ENCODE measurements at regions not wholly inside any gene's neighbourhood (a gene's known extent, or its start where the extent isn't known, plus 50 kb on each side); places are given as distances from the start of the nearest gene placed in this dataset.

DNA sequence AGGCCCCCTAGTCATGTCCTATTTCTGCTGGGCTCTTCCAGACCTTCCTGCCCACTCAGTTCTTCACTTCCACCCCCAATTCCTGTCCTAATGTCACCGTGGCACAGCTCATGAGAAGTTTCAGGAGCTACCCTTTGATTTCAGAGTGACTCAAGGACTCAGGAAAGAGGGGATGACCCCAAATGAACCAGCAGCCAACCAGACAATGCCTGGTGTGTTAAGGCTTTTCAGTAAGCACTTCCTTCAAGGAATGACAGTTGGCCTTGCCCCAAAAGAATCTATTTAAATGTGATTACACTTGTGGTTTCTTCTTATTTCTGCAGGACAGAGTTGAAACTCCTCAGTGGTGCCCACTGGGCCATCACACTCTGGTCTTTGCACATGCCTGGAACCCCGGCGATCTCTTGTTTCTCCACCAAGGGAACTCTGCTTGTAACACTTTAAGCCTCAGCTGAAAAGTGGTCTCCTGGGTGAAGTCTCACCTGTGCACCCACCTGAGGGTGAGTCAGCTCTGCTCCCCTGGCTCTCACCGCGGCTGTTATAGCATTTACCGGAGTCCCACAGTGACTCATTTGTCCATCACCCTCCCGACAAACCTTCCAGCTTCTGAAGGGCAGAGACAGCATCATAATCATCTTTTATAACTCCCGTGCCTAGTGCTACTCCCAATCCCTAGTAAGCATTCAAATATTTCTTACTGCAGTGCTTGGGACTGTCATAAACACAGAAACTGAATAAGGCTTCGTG, 123.0 kb upstream of the SVIL start:
- no peak overlapping the region for H4K5ac ChIP-seq (ENCODE audit: insufficient read length, low read depth, low read length)
- H2BK20ac ChIP-seq (ENCODE audit: low read depth, low read length, poor library complexity, severe bottlenecking): no peak overlapping the region
- TF ChIP-seq, protein P1, sequence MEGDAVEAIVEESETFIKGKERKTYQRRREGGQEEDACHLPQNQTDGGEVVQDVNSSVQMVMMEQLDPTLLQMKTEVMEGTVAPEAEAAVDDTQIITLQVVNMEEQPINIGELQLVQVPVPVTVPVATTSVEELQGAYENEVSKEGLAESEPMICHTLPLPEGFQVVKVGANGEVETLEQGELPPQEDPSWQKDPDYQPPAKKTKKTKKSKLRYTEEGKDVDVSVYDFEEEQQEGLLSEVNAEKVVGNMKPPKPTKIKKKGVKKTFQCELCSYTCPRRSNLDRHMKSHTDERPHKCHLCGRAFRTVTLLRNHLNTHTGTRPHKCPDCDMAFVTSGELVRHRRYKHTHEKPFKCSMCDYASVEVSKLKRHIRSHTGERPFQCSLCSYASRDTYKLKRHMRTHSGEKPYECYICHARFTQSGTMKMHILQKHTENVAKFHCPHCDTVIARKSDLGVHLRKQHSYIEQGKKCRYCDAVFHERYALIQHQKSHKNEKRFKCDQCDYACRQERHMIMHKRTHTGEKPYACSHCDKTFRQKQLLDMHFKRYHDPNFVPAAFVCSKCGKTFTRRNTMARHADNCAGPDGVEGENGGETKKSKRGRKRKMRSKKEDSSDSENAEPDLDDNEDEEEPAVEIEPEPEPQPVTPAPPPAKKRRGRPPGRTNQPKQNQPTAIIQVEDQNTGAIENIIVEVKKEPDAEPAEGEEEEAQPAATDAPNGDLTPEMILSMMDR (conservative IDR thresholded peaks at IDR 0.05): no peak
- H4K8ac ChIP-seq (replicated peaks; ENCODE audit: insufficient read length, low read depth, low read length): no peak overlapping the region
- Mint-ChIP-seq H3K4me1 (peaks cover 0 to 9% of the 10 kb centered on the region in 2 experiments; a peak in 2 of 4 replicates), H3K36me3 (ENCODE audit: insufficient read depth in 1 of 3, low read depth in 3 of 3) (no peaks in the 10 kb centered on the region), H3K9me3 (no peaks in the 10 kb centered on the region), H3K27me3 (ENCODE audit: low read depth) (no peaks in the 10 kb centered on the region; the same call in 1 of the 2 replicates), H3K4me3 (no peak overlapping the region; a peak in 1 of 5 replicates), H3K27ac (no peak overlapping the region)
- H3T11ph ChIP-seq (ENCODE audit: low read length): no peak overlapping the region
- no peak overlapping the region for H2AK5ac ChIP-seq (ENCODE audit: insufficient read length, low read length)
- no peaks in the 10 kb centered on the region for H3K79me2 ChIP-seq (ENCODE audit: insufficient read depth, low read length)
- no peak overlapping the region for H3K56ac ChIP-seq (ENCODE audit: insufficient read length, low read depth, low read length)
- H3K14ac ChIP-seq (ENCODE audit: insufficient read depth, low read length): no peak overlapping the region
- H2BK12ac ChIP-seq (ENCODE audit: insufficient read length, low read depth, low read length): no peak overlapping the region
- no peak overlapping the region for H4K91ac ChIP-seq (ENCODE audit: insufficient read length, low read depth, low read length)
- no peaks in the 10 kb centered on the region for H4K20me1 ChIP-seq (ENCODE audit: control insufficient read depth, insufficient read depth, insufficient read length)
- no peaks in the 10 kb centered on the region for H3K23me2 ChIP-seq (ENCODE audit: insufficient read length, low read depth, low read length, poor library complexity, severe bottlenecking)
- H2BK120ac ChIP-seq (ENCODE audit: low read depth, low read length, poor library complexity, severe bottlenecking): no peak overlapping the region
- no peak overlapping the region for H3K18ac ChIP-seq (ENCODE audit: insufficient read length, low read depth, low read length)
- H3K23ac ChIP-seq (ENCODE audit: insufficient read length, low read depth, low read length): no peak overlapping the region
- no CpG with 5 or more reads among the region's 9 CpGs for WGBS (ENCODE audit: extremely low coverage, insufficient read length, low lambda C conversion rate)
- H3K27me3 ChIP-seq (ENCODE audit: insufficient read depth, low read length): no peaks in the 10 kb centered on the region
- no peak overlapping the region for H3K27ac ChIP-seq (ENCODE audit: insufficient read length, low read depth, low read length)
- no peak overlapping the region for H2BK15ac ChIP-seq (ENCODE audit: low read depth, low read length)
- no peak overlapping the region for H2AFZ ChIP-seq (ENCODE audit: low read length)
- no peak overlapping the region for H3K4ac ChIP-seq (ENCODE audit: low read depth, low read length)
- DNase-seq: no peak
- H3K9ac ChIP-seq (ENCODE audit: extremely low read depth, insufficient read length, low read length): no peak overlapping the region
- no peak overlapping the region for H2BK5ac ChIP-seq (ENCODE audit: insufficient read length, low read length)
- no peak overlapping the region for H3K4me2 ChIP-seq (ENCODE audit: insufficient read depth, insufficient read length, low read length)
- H3K79me1 ChIP-seq (ENCODE audit: insufficient read depth, low read depth, low read length, poor library complexity, severe bottlenecking): no peaks in the 10 kb centered on the region
- H3K9me3 ChIP-seq (ENCODE audit: control insufficient read depth, low read depth, low read length): no peaks in the 10 kb centered on the region
- H3K4me1 ChIP-seq (ENCODE audit: insufficient read depth, low read length): no peaks in the 10 kb centered on the region
